ENCODE measurements at regions not wholly inside any gene's neighbourhood (a gene's known extent, or its start where the extent isn't known, plus 50 kb on each side); places are given as distances from the start of the nearest gene placed in this dataset.
"Not testable (repeated sequence)": the region's sequence is repeated elsewhere in the genome, so short reads cannot be mapped to it uniquely, and the experiment has no call there.

- intact Hi-C loops (cut with DNase I; ENCODE audit: low total_unique reads) = no loop called here
- DNase-seq = no peak
- no peaks in the 10 kb centered on the region for H3K27me3 ChIP-seq
- H3K36me3 ChIP-seq = no peaks in the 10 kb centered on the region
- no peak overlapping the region for H3K27ac ChIP-seq
- H3K4me1 ChIP-seq = no peaks in the 10 kb centered on the region
- H3K9me3 ChIP-seq = no peaks in the 10 kb centered on the region
- H3K4me3 ChIP-seq = no peak overlapping the region
- no peak for TF ChIP-seq CTCF (IDR thresholded peaks at IDR 0.05)
Measured at GRCh38 chr4:117162976-117163375, 77.6 kb upstream of the TRAM1L1 start.

GRCh38 chr4:117164338-117164737 lies 79.0 kb upstream of the TRAM1L1 start:
- TF ChIP-seq POLR2A (IDR thresholded peaks at IDR 0.05) (no peak), CTCF (IDR thresholded peaks at IDR 0.05) (no peak)
- DNase-seq = no peak
- Histone ChIP-seq H3K4me3 (no peak overlapping the region), H3K27ac (no peak overlapping the region), H3K36me3 (no peaks in the 10 kb centered on the region), H3K9me3 (no peaks in the 10 kb centered on the region), H3K4me1 (no peaks in the 10 kb centered on the region), H3K27me3 (no peaks in the 10 kb centered on the region)
- intact Hi-C loops (cut with DNase I; ENCODE audit: low total_unique reads) = no loop called here

GRCh38 chr4:117175369-117175768 lies 90.0 kb upstream of the TRAM1L1 start:
- intact Hi-C loops (cut with DNase I; ENCODE audit: low total_unique reads); DNase-seq: not testable (repeated sequence)

GRCh38 chr4:117203231-117203630 lies 117.9 kb upstream of the TRAM1L1 start:
- Histone ChIP-seq H3K9me3 (no peaks in the 10 kb centered on the region), H3K4me1 (no peaks in the 10 kb centered on the region), H3K27ac (no peak overlapping the region), H3K4me3 (no peak overlapping the region), H3K27me3 (no peaks in the 10 kb centered on the region), H3K36me3 (no peaks in the 10 kb centered on the region)
- DNase-seq = no peak
- no peak for TF ChIP-seq CTCF (IDR thresholded peaks at IDR 0.05)
- TF ChIP-seq POLR2A (IDR thresholded peaks at IDR 0.05) = no peak
- intact Hi-C loops (cut with DNase I; ENCODE audit: low total_unique reads) = no loop called here

More at GRCh38 chr4:117175369-117175768, 90.0 kb upstream of the TRAM1L1 start:
- not testable (repeated sequence) for H3K4me1 ChIP-seq, H3K27ac ChIP-seq, H3K4me3 ChIP-seq, H3K9me3 ChIP-seq, H3K36me3 ChIP-seq, H3K27me3 ChIP-seq

- intact Hi-C loops (cut with DNase I; ENCODE audit: low total_unique reads) = no loop called here
- Histone ChIP-seq H3K4me3 (no peak overlapping the region), H3K27me3 (no peaks in the 10 kb centered on the region), H3K36me3 (no peaks in the 10 kb centered on the region), H3K9me3 (no peaks in the 10 kb centered on the region), H3K4me1 (no peaks in the 10 kb centered on the region), H3K27ac (no peak overlapping the region)
- DNase-seq = no peak
- no peak for TF ChIP-seq POLR2A (IDR thresholded peaks at IDR 0.05)
- no peak for TF ChIP-seq CTCF (IDR thresholded peaks at IDR 0.05)
Measured at GRCh38 chr4:117210551-117210950, 125.2 kb upstream of the TRAM1L1 start.

GRCh38 chr4:117224256-117224655 lies 138.9 kb upstream of the TRAM1L1 start:
- H3K27ac ChIP-seq = no peak overlapping the region
- intact Hi-C loops (cut with DNase I; ENCODE audit: low total_unique reads) = no loop called here
- no peaks in the 10 kb centered on the region for H3K4me1 ChIP-seq
- H3K9me3 ChIP-seq = no peaks in the 10 kb centered on the region
- no peaks in the 10 kb centered on the region for H3K36me3 ChIP-seq
- DNase-seq = no peak
- no peak overlapping the region for H3K4me3 ChIP-seq
- TF ChIP-seq CTCF (IDR thresholded peaks at IDR 0.05) = no peak
- no peak for TF ChIP-seq POLR2A (IDR thresholded peaks at IDR 0.05)
- no peaks in the 10 kb centered on the region for H3K27me3 ChIP-seq
